ENCODE measurements at regions not wholly inside any gene's neighbourhood (a gene's known extent, or its start where the extent isn't known, plus 50 kb on each side); places are given as distances from the start of the nearest gene placed in this dataset.

DNA sequence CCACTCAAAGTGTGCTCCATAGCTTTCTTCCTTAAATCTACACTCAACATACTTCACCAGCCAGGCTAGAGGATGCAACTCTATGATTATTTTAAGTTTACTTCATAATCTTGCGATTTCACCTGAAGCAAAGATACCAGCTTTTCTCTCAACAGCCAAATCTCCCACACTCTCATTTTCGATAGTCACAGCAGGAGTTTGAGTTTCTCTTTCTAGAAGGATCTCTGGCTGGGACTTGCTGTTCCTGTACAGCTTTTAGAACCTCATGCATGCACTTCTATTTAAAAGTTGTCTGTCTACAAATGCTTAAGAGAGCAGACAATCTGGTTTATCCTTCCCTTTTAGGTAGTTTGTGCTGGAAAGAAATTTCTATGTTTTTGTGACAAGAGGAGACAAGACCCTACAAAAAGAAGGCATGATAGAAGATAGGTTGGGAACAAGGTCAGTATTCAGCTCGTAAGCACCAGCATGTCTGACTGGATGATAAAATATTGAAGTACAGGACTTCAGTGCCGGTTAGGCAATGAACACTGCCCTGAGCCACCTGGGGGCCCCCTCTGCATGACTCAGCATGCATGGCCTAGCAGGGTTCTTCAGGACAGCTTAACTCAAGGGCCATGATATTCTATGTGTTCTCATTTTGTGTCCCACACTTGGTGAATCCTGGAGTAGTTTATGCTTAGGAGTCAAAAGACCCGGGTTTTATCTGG is 65.6 kb downstream of the ATXN3L start:
- TF ChIP-seq, protein P1, sequence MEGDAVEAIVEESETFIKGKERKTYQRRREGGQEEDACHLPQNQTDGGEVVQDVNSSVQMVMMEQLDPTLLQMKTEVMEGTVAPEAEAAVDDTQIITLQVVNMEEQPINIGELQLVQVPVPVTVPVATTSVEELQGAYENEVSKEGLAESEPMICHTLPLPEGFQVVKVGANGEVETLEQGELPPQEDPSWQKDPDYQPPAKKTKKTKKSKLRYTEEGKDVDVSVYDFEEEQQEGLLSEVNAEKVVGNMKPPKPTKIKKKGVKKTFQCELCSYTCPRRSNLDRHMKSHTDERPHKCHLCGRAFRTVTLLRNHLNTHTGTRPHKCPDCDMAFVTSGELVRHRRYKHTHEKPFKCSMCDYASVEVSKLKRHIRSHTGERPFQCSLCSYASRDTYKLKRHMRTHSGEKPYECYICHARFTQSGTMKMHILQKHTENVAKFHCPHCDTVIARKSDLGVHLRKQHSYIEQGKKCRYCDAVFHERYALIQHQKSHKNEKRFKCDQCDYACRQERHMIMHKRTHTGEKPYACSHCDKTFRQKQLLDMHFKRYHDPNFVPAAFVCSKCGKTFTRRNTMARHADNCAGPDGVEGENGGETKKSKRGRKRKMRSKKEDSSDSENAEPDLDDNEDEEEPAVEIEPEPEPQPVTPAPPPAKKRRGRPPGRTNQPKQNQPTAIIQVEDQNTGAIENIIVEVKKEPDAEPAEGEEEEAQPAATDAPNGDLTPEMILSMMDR (IDR thresholded peaks at IDR 0.05; ENCODE audit: insufficient read depth, low read length, poor library complexity, severe bottlenecking), result peak; percentile 23
- no peak for DNase-seq (ENCODE audit: low read depth)
- Histone ChIP-seq H3K27me3 (ENCODE audit: control insufficient read depth, insufficient read depth, low read length) (no peaks in the 10 kb centered on the region), H3K4me3 (ENCODE audit: low read depth, low read length) (no peak overlapping the region), H3K36me3 (ENCODE audit: control insufficient read depth, insufficient read depth, low read length) (no peaks in the 10 kb centered on the region)

DNA sequence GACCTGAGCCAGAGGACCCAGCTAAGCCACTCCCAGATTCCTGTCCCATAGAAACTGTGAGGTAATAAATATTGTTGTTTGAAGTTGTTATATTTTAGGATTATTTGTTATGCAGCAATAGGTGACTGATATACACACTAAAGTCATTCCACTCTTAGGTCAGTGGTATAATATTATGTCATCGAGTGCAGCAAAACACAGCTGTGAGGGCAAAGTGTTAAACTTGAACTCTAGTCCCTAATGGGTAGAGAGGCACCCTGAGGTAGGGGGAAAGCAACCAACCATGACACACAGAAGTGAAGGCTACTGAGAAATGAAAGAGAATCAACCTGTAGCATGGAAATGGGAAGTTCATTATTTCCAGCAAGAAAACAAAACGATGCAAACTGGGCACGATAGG is 66.6 kb downstream of the ATXN3L start:
- Histone ChIP-seq H3K4me3 (ENCODE audit: low read depth, low read length) (no peak overlapping the region), H3K27me3 (ENCODE audit: control insufficient read depth, insufficient read depth, low read length) (no peaks in the 10 kb centered on the region), H3K36me3 (ENCODE audit: control insufficient read depth, insufficient read depth, low read length) (no peaks in the 10 kb centered on the region)
- TF ChIP-seq, protein P1 (IDR thresholded peaks at IDR 0.05; ENCODE audit: insufficient read depth, low read length, poor library complexity, severe bottlenecking), result no peak
- DNase-seq (ENCODE audit: low read depth), result no peak

DNA sequence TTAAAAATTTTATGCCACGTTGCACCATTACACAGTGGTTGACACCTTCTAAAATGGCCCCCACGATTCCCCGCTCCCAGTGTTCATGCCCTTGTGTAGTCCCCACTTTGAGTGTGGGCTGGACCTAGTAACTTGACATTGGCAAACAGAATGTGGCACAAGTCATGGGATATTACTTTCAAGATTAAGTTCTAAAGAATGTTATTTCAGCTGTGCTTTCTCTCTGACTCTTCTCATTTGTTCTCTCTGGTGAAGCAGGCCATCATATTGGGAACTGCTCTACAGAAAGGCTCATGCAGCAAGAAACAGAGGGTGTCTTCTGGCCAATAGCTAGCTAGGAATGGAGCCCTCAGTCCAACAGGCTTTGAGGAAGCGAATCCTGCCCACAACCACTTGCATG is 67.1 kb downstream of the ATXN3L start:
- TF ChIP-seq, protein P1 (IDR thresholded peaks at IDR 0.05; ENCODE audit: insufficient read depth, low read length, poor library complexity, severe bottlenecking), result no peak
- Histone ChIP-seq H3K27me3 (ENCODE audit: control insufficient read depth, insufficient read depth, low read length) (no peaks in the 10 kb centered on the region), H3K4me3 (ENCODE audit: low read depth, low read length) (no peak overlapping the region), H3K36me3 (ENCODE audit: control insufficient read depth, insufficient read depth, low read length) (no peaks in the 10 kb centered on the region)
- DNase-seq (ENCODE audit: low read depth), result no peak

DNA sequence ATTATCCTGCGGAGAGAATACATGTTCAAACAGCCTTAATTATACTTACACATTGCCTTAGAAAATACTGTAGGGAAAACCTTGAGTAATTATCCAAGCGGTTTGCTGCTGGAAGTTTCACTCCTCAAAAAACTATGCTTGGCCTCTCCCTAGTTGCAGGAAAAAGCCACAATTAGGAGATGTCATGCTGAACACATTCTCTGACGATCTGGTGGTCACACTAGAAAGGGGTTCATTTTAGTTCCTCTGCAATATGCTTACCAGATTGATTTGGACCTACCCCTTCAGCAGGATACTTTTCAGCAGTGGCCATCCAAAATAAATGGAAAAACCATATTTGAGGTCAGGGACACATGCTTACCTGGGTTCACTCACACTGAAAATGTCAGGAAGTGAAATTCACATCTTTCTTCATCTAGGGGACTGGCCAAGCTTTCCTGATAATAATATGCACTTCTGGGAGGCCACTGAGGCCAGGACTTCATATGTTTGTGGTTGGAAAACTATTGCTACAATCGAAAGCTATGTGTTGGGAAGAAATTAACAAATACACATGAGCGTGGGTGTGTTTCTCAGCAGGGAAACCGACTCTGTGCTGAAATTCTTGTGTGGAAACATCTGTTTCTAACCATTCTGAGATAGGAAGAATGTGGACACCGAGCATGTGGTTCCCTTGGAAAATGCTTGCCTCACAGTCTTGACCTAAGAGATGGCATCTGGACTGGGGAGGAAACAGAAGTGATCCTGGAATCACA is 68.8 kb downstream of the ATXN3L start:
- DNase-seq (ENCODE audit: low read depth), result no peak
- Histone ChIP-seq H3K27me3 (ENCODE audit: control insufficient read depth, insufficient read depth, low read length) (no peaks in the 10 kb centered on the region), H3K4me3 (ENCODE audit: low read depth, low read length) (no peak overlapping the region), H3K36me3 (ENCODE audit: control insufficient read depth, insufficient read depth, low read length) (no peaks in the 10 kb centered on the region)
- TF ChIP-seq, protein P1 (IDR thresholded peaks at IDR 0.05; ENCODE audit: insufficient read depth, low read length, poor library complexity, severe bottlenecking), result no peak

DNA sequence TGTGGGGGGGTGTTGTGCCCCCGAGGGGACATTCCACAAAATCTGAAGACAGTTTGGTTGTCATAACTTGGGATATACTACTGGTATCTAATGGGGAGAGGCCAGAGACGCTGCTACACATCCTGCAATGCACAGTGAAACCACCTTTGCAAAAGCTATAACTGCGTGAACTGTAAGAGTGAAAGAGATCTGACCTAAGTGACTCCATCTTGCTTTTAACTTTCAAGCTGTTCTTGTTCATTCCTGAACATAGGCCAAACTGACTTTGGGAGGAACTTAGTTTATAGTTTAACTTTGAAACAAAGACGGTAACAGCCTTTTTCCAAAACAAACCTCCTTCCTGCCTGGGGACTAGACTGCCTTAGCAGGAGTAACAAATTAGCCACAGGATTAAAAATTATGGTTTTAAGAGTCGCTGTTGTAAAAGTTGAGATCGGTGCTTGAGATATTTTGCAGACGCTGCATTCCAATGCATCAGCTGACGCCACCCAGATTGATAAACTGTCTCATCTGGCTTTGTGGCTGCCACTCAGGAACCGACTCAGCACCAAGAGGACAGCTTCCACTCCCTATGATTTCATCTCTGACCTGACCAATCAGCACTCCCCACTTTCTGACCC is 70.9 kb downstream of the ATXN3L start:
- TF ChIP-seq, protein P1 (IDR thresholded peaks at IDR 0.05; ENCODE audit: insufficient read depth, low read length, poor library complexity, severe bottlenecking), result no peak
- DNase-seq (ENCODE audit: low read depth), result no peak
- Histone ChIP-seq H3K4me3 (ENCODE audit: low read depth, low read length) (no peak overlapping the region), H3K36me3 (ENCODE audit: control insufficient read depth, insufficient read depth, low read length) (no peaks in the 10 kb centered on the region), H3K27me3 (ENCODE audit: control insufficient read depth, insufficient read depth, low read length) (no peaks in the 10 kb centered on the region)

Data from kidney epithelial cell (primary cell).